ENCODE measurements at regions not wholly inside any gene's neighbourhood (a gene's known extent, or its start where the extent isn't known, plus 50 kb on each side); places are given as distances from the start of the nearest gene placed in this dataset.

DNA sequence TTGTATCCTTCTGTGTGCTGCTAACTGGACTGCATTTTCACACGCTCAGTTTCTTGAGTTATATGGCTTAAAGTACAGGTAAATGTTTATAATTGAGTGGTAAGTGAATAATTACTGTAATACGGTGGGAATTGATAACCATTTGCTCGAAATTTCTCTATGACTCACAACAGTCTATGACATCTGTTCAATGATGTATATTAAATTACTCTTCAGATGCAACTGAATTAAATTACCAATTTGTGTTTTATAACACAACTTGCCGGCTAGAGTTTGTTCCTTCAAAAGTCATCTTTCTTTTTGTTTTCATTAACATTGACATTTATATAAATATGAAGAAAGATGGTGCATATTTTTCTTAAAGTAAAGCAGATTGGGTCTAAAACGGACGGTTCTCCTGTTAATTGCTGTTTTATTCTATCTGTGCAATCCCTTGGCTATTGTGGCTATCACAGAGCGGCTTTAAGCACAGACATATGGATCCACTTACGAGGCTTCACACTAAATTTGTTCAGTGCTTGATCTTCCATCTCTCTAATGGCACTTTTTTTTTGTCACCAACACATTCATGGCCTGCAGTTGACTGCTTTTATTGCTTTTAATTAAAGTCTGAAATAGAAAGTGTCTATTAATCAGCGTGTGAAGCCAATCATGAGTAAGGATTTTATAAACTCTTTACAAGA lies 1291.6 kb upstream of the SLC10A2 start:
- Mint-ChIP-seq H3K27ac (ENCODE audit: unreplicated experiment) (no peak overlapping the region), H3K36me3 (ENCODE audit: low read depth) (no peaks in the 10 kb centered on the region), H3K27me3 (ENCODE audit: low read depth) (no peaks in the 10 kb centered on the region), H3K4me3 (ENCODE audit: unreplicated experiment) (no peak overlapping the region), H3K9me3 (ENCODE audit: low read depth) (no peaks in the 10 kb centered on the region), H3K4me1 (ENCODE audit: low read depth) (peaks cover 9% of the 10 kb centered on the region)
- TF ChIP-seq, protein P1, sequence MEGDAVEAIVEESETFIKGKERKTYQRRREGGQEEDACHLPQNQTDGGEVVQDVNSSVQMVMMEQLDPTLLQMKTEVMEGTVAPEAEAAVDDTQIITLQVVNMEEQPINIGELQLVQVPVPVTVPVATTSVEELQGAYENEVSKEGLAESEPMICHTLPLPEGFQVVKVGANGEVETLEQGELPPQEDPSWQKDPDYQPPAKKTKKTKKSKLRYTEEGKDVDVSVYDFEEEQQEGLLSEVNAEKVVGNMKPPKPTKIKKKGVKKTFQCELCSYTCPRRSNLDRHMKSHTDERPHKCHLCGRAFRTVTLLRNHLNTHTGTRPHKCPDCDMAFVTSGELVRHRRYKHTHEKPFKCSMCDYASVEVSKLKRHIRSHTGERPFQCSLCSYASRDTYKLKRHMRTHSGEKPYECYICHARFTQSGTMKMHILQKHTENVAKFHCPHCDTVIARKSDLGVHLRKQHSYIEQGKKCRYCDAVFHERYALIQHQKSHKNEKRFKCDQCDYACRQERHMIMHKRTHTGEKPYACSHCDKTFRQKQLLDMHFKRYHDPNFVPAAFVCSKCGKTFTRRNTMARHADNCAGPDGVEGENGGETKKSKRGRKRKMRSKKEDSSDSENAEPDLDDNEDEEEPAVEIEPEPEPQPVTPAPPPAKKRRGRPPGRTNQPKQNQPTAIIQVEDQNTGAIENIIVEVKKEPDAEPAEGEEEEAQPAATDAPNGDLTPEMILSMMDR (IDR thresholded peaks at IDR 0.05): no peak
- DNase-seq (ENCODE audit: low spot score): no peak

DNA sequence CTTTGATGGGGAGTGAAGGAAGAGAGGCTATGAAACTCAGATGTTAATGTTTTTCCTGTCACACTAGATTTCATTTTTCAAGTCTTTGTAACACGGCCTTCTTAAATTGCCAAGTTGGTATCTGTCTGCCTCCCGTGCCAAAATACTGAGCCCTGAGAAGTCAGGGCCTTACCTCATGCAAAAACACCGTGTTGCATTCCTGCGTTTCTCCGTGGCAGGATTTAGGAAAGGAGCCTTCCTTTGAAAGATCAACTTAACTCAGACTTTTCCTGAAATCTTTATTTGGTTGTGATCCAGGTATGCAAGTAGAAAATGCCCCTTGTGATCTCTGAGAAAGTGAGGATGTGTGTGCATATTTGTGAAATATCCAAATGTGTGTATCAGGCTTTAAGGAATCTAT lies 1291.0 kb upstream of the SLC10A2 start:
- H3K9me3 Mint-ChIP-seq (ENCODE audit: low read depth): no peaks in the 10 kb centered on the region
- H3K27me3 Mint-ChIP-seq (ENCODE audit: low read depth): no peaks in the 10 kb centered on the region
- no peaks in the 10 kb centered on the region for H3K36me3 Mint-ChIP-seq (ENCODE audit: low read depth)
- peaks cover 9% of the 10 kb centered on the region for H3K4me1 Mint-ChIP-seq (ENCODE audit: low read depth)
- H3K4me3 Mint-ChIP-seq (ENCODE audit: unreplicated experiment): no peak overlapping the region
- DNase-seq (ENCODE audit: low spot score): no peak
- no peak overlapping the region for H3K27ac Mint-ChIP-seq (ENCODE audit: unreplicated experiment)
- TF ChIP-seq, protein P1 (IDR thresholded peaks at IDR 0.05): no peak

DNA sequence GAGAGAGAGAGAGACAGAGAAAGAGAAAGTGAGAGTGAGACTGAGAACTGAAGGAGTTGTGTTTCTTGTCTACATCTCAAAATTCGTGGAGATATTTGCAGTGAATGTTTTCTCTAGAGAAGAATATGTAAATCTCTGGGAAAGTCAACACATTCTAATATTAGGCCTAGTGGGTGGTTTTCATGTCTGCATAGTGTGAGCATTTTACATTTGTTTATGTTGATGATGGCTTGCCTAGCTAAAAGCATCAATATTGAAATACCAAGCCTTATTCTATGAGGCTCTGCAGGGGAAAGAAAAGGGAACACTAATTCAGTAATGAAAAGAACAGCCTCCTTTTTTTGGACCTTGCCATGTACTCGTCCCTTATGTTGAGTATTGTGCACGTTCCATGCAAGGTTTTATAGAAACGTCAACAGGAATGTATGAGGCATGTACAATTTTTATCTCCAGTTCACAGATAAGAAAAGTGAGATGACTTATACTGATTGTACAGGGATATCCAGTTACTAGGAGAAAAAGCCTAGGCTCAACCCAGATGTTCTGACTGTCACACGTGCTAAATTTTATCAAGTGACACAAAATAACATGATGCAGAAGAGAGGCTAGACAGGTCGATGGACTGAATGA lies 1288.9 kb upstream of the SLC10A2 start:
- Mint-ChIP-seq H3K36me3 (ENCODE audit: low read depth) (no peaks in the 10 kb centered on the region), H3K27ac (ENCODE audit: unreplicated experiment) (no peak overlapping the region), H3K9me3 (ENCODE audit: low read depth) (no peaks in the 10 kb centered on the region), H3K4me1 (ENCODE audit: low read depth) (peaks cover 9% of the 10 kb centered on the region), H3K4me3 (ENCODE audit: unreplicated experiment) (no peak overlapping the region), H3K27me3 (ENCODE audit: low read depth) (no peaks in the 10 kb centered on the region)
- no peak for DNase-seq (ENCODE audit: low spot score)
- TF ChIP-seq, protein P1 (IDR thresholded peaks at IDR 0.05): no peak

DNA sequence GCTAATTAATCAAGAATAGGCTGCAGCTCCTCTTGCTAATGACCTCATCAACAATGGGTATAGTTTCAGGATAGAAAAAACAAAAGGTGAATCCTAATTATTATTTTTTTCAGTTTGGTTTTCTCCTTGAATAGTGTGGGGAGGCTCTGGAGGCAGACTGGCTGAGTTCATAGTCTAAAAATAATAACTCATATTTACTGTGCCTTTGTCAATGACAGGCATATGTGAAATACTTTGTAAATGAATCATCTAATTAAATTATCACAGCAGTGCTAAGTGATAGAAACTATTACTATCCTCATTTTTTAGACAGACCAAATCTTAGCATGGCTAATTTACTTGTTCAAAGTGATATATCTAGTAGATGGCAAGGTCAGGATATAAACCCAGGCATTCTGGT lies 1261.0 kb upstream of the SLC10A2 start:
- DNase-seq (ENCODE audit: low spot score): no peak
- Mint-ChIP-seq H3K9me3 (ENCODE audit: low read depth) (peaks cover 10% of the 10 kb centered on the region), H3K27me3 (ENCODE audit: low read depth) (no peaks in the 10 kb centered on the region), H3K36me3 (ENCODE audit: low read depth) (peaks cover 7% of the 10 kb centered on the region), H3K4me1 (ENCODE audit: low read depth) (peaks cover 4% of the 10 kb centered on the region), H3K4me3 (ENCODE audit: unreplicated experiment) (no peak overlapping the region), H3K27ac (ENCODE audit: unreplicated experiment) (no peak overlapping the region)
- TF ChIP-seq, protein P1 (IDR thresholded peaks at IDR 0.05): no peak

DNA sequence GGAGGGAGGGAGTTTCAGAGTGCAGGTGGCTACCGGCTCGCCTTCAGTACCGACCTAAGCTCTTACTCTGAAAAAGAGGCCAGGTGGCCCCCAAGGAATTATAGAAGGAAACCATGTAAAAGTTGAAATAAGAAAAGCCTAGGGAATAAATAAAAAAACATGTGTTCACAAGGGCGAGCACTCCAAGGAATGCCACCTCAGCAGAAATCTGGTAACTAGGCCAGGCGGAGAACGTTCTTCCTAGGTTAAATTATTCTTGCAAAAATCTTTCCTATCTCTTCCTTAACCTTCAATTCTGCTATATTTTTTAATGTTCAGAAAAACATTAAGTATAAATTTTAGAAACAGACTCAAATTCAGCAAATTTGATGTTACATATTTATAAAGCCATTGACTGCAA lies 1260.3 kb upstream of the SLC10A2 start:
- H3K9me3 Mint-ChIP-seq (ENCODE audit: low read depth): peaks cover 3% of the 10 kb centered on the region
- no peak overlapping the region for H3K4me3 Mint-ChIP-seq (ENCODE audit: unreplicated experiment)
- H3K27ac Mint-ChIP-seq (ENCODE audit: unreplicated experiment): no peak overlapping the region
- peaks cover 4% of the 10 kb centered on the region for H3K4me1 Mint-ChIP-seq (ENCODE audit: low read depth)
- no peak for DNase-seq (ENCODE audit: low spot score)
- no peaks in the 10 kb centered on the region for H3K27me3 Mint-ChIP-seq (ENCODE audit: low read depth)
- TF ChIP-seq, protein P1 (IDR thresholded peaks at IDR 0.05): no peak
- peaks cover 2% of the 10 kb centered on the region for H3K36me3 Mint-ChIP-seq (ENCODE audit: low read depth)

All from chondrocyte (in vitro differentiated cells).